ENCODE measurements at regions not wholly inside any gene's neighbourhood (a gene's known extent, or its start where the extent isn't known, plus 50 kb on each side); places are given as distances from the start of the nearest gene placed in this dataset.
"Not testable (repeated sequence)": the region's sequence is repeated elsewhere in the genome, so short reads cannot be mapped to it uniquely, and the experiment has no call there.

- H3K36me3 ChIP-seq (ENCODE audit: control insufficient read depth in 5 of 5, insufficient read depth in 5 of 5, low read length in 5 of 5), result no peaks in the 10 kb centered on the region
- no peak overlapping the region for H3K27ac ChIP-seq (ENCODE audit: low read depth, low read length)
- H3K9me3 ChIP-seq (ENCODE audit: control insufficient read depth in 5 of 5, low read length in 5 of 5), result no peaks in the 10 kb centered on the region
- peaks cover 0 to 7% (median 0%) of the 10 kb centered on the region in 5 donors for H3K4me1 ChIP-seq (ENCODE audit: control insufficient read depth in 5 of 5, insufficient read depth in 5 of 5, low read length in 5 of 5)
- H3K9ac ChIP-seq (ENCODE audit: low read length in 5 of 5), result no peak overlapping the region
- no peak overlapping the region for H3K4me3 ChIP-seq (ENCODE audit: low read depth in 1 of 5, low read length in 5 of 5)
- H3K27me3 ChIP-seq (ENCODE audit: control insufficient read depth in 5 of 5, insufficient read depth in 4 of 5, low read length in 5 of 5), result no peaks in the 10 kb centered on the region
Observed at GRCh38 chr18:64399566-64399965, 250.7 kb upstream of the LINC00305 start.

GRCh38 chr18:64398320-64398719, 249.4 kb upstream of the LINC00305 start:
- H3K4me1 ChIP-seq (ENCODE audit: control insufficient read depth in 5 of 5, insufficient read depth in 5 of 5, low read length in 5 of 5), result peaks cover 0 to 7% (median 0%) of the 10 kb centered on the region in 5 donors
- H3K9ac ChIP-seq (ENCODE audit: low read length in 5 of 5), result no peak overlapping the region
- H3K9me3 ChIP-seq (ENCODE audit: control insufficient read depth in 5 of 5, low read length in 5 of 5), result no peaks in the 10 kb centered on the region
- no peak overlapping the region for H3K27ac ChIP-seq (ENCODE audit: low read depth, low read length)
- H3K36me3 ChIP-seq (ENCODE audit: control insufficient read depth in 5 of 5, insufficient read depth in 5 of 5, low read length in 5 of 5), result no peaks in the 10 kb centered on the region
- H3K27me3 ChIP-seq (ENCODE audit: control insufficient read depth in 5 of 5, insufficient read depth in 4 of 5, low read length in 5 of 5), result no peaks in the 10 kb centered on the region
- H3K4me3 ChIP-seq (ENCODE audit: low read depth in 1 of 5, low read length in 5 of 5), result no peak overlapping the region

GRCh38 chr18:64392202-64392601, 243.3 kb upstream of the LINC00305 start:
- no peak overlapping the region for H3K27ac ChIP-seq (ENCODE audit: low read depth, low read length)
- H3K9me3 ChIP-seq (ENCODE audit: control insufficient read depth in 5 of 5, low read length in 5 of 5), result no peaks in the 10 kb centered on the region
- no peaks in the 10 kb centered on the region for H3K36me3 ChIP-seq (ENCODE audit: control insufficient read depth in 5 of 5, insufficient read depth in 5 of 5, low read length in 5 of 5)
- H3K9ac ChIP-seq (ENCODE audit: low read length in 5 of 5), result no peak overlapping the region
- no peaks in the 10 kb centered on the region for H3K27me3 ChIP-seq (ENCODE audit: control insufficient read depth in 5 of 5, insufficient read depth in 4 of 5, low read length in 5 of 5)
- no peak overlapping the region for H3K4me3 ChIP-seq (ENCODE audit: low read depth in 1 of 5, low read length in 5 of 5)
- no peaks in the 10 kb centered on the region for H3K4me1 ChIP-seq (ENCODE audit: control insufficient read depth in 5 of 5, insufficient read depth in 5 of 5, low read length in 5 of 5)

- no peaks in the 10 kb centered on the region for H3K9me3 ChIP-seq (ENCODE audit: control insufficient read depth in 5 of 5, low read length in 5 of 5)
- H3K9ac ChIP-seq (ENCODE audit: low read length in 5 of 5), result no peak overlapping the region
- H3K4me1 ChIP-seq (ENCODE audit: control insufficient read depth in 5 of 5, insufficient read depth in 5 of 5, low read length in 5 of 5), result peaks cover 0 to 3% (median 0%) of the 10 kb centered on the region in 5 donors
- no peaks in the 10 kb centered on the region for H3K27me3 ChIP-seq (ENCODE audit: control insufficient read depth in 5 of 5, insufficient read depth in 4 of 5, low read length in 5 of 5)
- no peak overlapping the region for H3K27ac ChIP-seq (ENCODE audit: low read depth, low read length)
- no peak overlapping the region for H3K4me3 ChIP-seq (ENCODE audit: low read depth in 1 of 5, low read length in 5 of 5)
- no peaks in the 10 kb centered on the region for H3K36me3 ChIP-seq (ENCODE audit: control insufficient read depth in 5 of 5, insufficient read depth in 5 of 5, low read length in 5 of 5)
Observed at GRCh38 chr18:64384101-64384500, 235.2 kb upstream of the LINC00305 start.

GRCh38 chr18:64380117-64380516, 231.2 kb upstream of the LINC00305 start:
- Histone ChIP-seq H3K4me1 (ENCODE audit: control insufficient read depth in 5 of 5, insufficient read depth in 5 of 5, low read length in 5 of 5) (peaks cover 0 to 3% (median 0%) of the 10 kb centered on the region in 5 donors), H3K4me3 (ENCODE audit: low read depth in 1 of 5, low read length in 5 of 5) (no peak overlapping the region), H3K9me3 (ENCODE audit: control insufficient read depth in 5 of 5, low read length in 5 of 5) (peaks cover 0 to 5% (median under 1%) of the 10 kb centered on the region in 5 donors), H3K36me3 (ENCODE audit: control insufficient read depth in 5 of 5, insufficient read depth in 5 of 5, low read length in 5 of 5) (no peaks in the 10 kb centered on the region), H3K27me3 (ENCODE audit: control insufficient read depth in 5 of 5, insufficient read depth in 4 of 5, low read length in 5 of 5) (no peaks in the 10 kb centered on the region), H3K9ac (ENCODE audit: low read length in 5 of 5) (no peak overlapping the region), H3K27ac (ENCODE audit: low read depth, low read length) (no peak overlapping the region)

GRCh38 chr18:64379662-64380061, 230.8 kb upstream of the LINC00305 start:
- H3K9ac ChIP-seq (ENCODE audit: low read length in 5 of 5), result no peak overlapping the region
- no peaks in the 10 kb centered on the region for H3K36me3 ChIP-seq (ENCODE audit: control insufficient read depth in 5 of 5, insufficient read depth in 5 of 5, low read length in 5 of 5)
- H3K4me3 ChIP-seq (ENCODE audit: low read depth in 1 of 5, low read length in 5 of 5), result no peak overlapping the region
- no peak overlapping the region for H3K27ac ChIP-seq (ENCODE audit: low read depth, low read length)
- no peaks in the 10 kb centered on the region for H3K27me3 ChIP-seq (ENCODE audit: control insufficient read depth in 5 of 5, insufficient read depth in 4 of 5, low read length in 5 of 5)
- H3K4me1 ChIP-seq (ENCODE audit: control insufficient read depth in 5 of 5, insufficient read depth in 5 of 5, low read length in 5 of 5), result peaks cover 0 to 3% (median 0%) of the 10 kb centered on the region in 5 donors
- H3K9me3 ChIP-seq (ENCODE audit: control insufficient read depth in 5 of 5, low read length in 5 of 5), result peaks cover 0 to 8% (median 5%) of the 10 kb centered on the region in 5 donors

GRCh38 chr18:64377446-64377845, 228.6 kb upstream of the LINC00305 start:
- Histone ChIP-seq H3K4me3 (ENCODE audit: low read depth in 1 of 5, low read length in 5 of 5) (no peak overlapping the region), H3K36me3 (ENCODE audit: control insufficient read depth in 5 of 5, insufficient read depth in 5 of 5, low read length in 5 of 5) (no peaks in the 10 kb centered on the region), H3K9me3 (ENCODE audit: control insufficient read depth in 5 of 5, low read length in 5 of 5) (peaks cover 0 to 12% (median 6%) of the 10 kb centered on the region in 5 donors), H3K9ac (ENCODE audit: low read length in 5 of 5) (no peak overlapping the region), H3K4me1 (ENCODE audit: control insufficient read depth in 5 of 5, insufficient read depth in 5 of 5, low read length in 5 of 5) (peaks cover 0 to 3% (median 0%) of the 10 kb centered on the region in 5 donors), H3K27ac (ENCODE audit: low read depth, low read length) (no peak overlapping the region), H3K27me3 (ENCODE audit: control insufficient read depth in 5 of 5, insufficient read depth in 4 of 5, low read length in 5 of 5) (no peaks in the 10 kb centered on the region)

GRCh38 chr18:64372850-64373249, 224.0 kb upstream of the LINC00305 start:
- peaks cover 0 to 15% (median 6%) of the 10 kb centered on the region in 5 donors for H3K9me3 ChIP-seq (ENCODE audit: control insufficient read depth in 5 of 5, low read length in 5 of 5)
- H3K4me3 ChIP-seq (ENCODE audit: low read depth in 1 of 5, low read length in 5 of 5), result no peak overlapping the region
- H3K27me3 ChIP-seq (ENCODE audit: control insufficient read depth in 5 of 5, insufficient read depth in 4 of 5, low read length in 5 of 5), result no peaks in the 10 kb centered on the region
- H3K4me1 ChIP-seq (ENCODE audit: control insufficient read depth in 5 of 5, insufficient read depth in 5 of 5, low read length in 5 of 5), result no peaks in the 10 kb centered on the region
- H3K27ac ChIP-seq (ENCODE audit: low read depth, low read length), result no peak overlapping the region
- no peaks in the 10 kb centered on the region for H3K36me3 ChIP-seq (ENCODE audit: control insufficient read depth in 5 of 5, insufficient read depth in 5 of 5, low read length in 5 of 5)
- no peak overlapping the region for H3K9ac ChIP-seq (ENCODE audit: low read length in 5 of 5)

- not testable (repeated sequence) for H3K27me3 ChIP-seq (ENCODE audit: control insufficient read depth in 5 of 5, insufficient read depth in 4 of 5, low read length in 5 of 5); H3K4me3 ChIP-seq (ENCODE audit: low read depth in 1 of 5, low read length in 5 of 5); H3K36me3 ChIP-seq (ENCODE audit: control insufficient read depth in 5 of 5, insufficient read depth in 5 of 5, low read length in 5 of 5); H3K4me1 ChIP-seq (ENCODE audit: control insufficient read depth in 5 of 5, insufficient read depth in 5 of 5, low read length in 5 of 5); H3K9ac ChIP-seq (ENCODE audit: low read length in 5 of 5); H3K9me3 ChIP-seq (ENCODE audit: control insufficient read depth in 5 of 5, low read length in 5 of 5); H3K27ac ChIP-seq (ENCODE audit: low read depth, low read length)
Observed at GRCh38 chr18:64369830-64370440, 221.0 kb upstream of the LINC00305 start.

GRCh38 chr18:64365106-64365505, 216.2 kb upstream of the LINC00305 start:
- H3K27me3 ChIP-seq (ENCODE audit: control insufficient read depth in 5 of 5, insufficient read depth in 4 of 5, low read length in 5 of 5), result no peaks in the 10 kb centered on the region
- H3K4me3 ChIP-seq (ENCODE audit: low read depth in 1 of 5, low read length in 5 of 5), result no peak overlapping the region
- peaks cover 0 to 3% (median 0%) of the 10 kb centered on the region in 5 donors for H3K4me1 ChIP-seq (ENCODE audit: control insufficient read depth in 5 of 5, insufficient read depth in 5 of 5, low read length in 5 of 5)
- H3K9me3 ChIP-seq (ENCODE audit: control insufficient read depth in 5 of 5, low read length in 5 of 5), result peaks cover 0 to 6% (median 0%) of the 10 kb centered on the region in 5 donors
- no peaks in the 10 kb centered on the region for H3K36me3 ChIP-seq (ENCODE audit: control insufficient read depth in 5 of 5, insufficient read depth in 5 of 5, low read length in 5 of 5)
- no peak overlapping the region for H3K27ac ChIP-seq (ENCODE audit: low read depth, low read length)
- H3K9ac ChIP-seq (ENCODE audit: low read length in 5 of 5), result no peak overlapping the region
